ENCODE measurements at regions not wholly inside any gene's neighbourhood (a gene's known extent, or its start where the extent isn't known, plus 50 kb on each side); places are given as distances from the start of the nearest gene placed in this dataset.

- TF ChIP-seq CTCF (IDR thresholded peaks at IDR 0.05; ENCODE audit: insufficient read depth, low read length, missing control alignments) = no peak
- ChIA-PET CTCF (interaction anchor here (1.1 kb wide), 1 partner anchor 15 kb away, joined by 6 read pairs; no protein-coding TSS in a partner anchor), POLR2A (no interaction called here)
- H3K4me3 ChIP-seq (ENCODE audit: low read depth, low read length) = no peak overlapping the region
- no peak for DNase-seq (ENCODE audit: low read depth, low spot score)
These were observed 118.0 kb upstream of the SLC24A5 start for GRCh38 chr15:48002767-48003166.

DNA sequence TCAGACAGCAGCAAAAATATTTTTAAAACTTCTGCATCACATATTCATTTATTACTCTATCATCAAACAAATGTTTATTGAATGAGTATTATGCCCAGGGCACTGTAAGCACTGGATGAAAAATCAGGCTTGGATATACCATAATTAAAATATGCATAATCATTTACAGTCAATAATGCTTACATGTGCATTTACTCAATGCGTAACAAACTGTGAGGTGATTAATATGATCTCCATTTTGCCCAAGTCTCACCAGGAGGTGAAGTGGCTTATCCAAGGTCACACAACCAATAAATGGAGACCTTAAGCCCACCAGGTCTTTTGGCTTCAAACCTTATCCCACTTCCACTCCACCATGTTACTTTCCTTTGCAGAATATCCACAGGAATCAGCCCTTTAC lies 117.3 kb upstream of the SLC24A5 start:
- ChIA-PET CTCF (interaction anchor here (1.1 kb wide), 1 partner anchor 15 kb away, joined by 6 read pairs; no protein-coding TSS in a partner anchor), POLR2A (no interaction called here)
- H3K4me3 ChIP-seq (ENCODE audit: low read depth, low read length) = no peak overlapping the region
- no peak for TF ChIP-seq CTCF (IDR thresholded peaks at IDR 0.05; ENCODE audit: insufficient read depth, low read length, missing control alignments)
- DNase-seq (ENCODE audit: low read depth, low spot score) = no peak

GRCh38 chr15:48005077-48005476 lies 115.7 kb upstream of the SLC24A5 start:
- no peak overlapping the region for H3K4me3 ChIP-seq (ENCODE audit: low read depth, low read length)
- DNase-seq (ENCODE audit: low read depth, low spot score) = no peak
- ChIA-PET CTCF (interaction anchor here (0.7 kb wide), 1 partner anchor 246 kb away, joined by 3 read pairs; no protein-coding TSS in a partner anchor), POLR2A (no interaction called here)
- no peak for TF ChIP-seq CTCF (IDR thresholded peaks at IDR 0.05; ENCODE audit: insufficient read depth, low read length, missing control alignments)

DNA sequence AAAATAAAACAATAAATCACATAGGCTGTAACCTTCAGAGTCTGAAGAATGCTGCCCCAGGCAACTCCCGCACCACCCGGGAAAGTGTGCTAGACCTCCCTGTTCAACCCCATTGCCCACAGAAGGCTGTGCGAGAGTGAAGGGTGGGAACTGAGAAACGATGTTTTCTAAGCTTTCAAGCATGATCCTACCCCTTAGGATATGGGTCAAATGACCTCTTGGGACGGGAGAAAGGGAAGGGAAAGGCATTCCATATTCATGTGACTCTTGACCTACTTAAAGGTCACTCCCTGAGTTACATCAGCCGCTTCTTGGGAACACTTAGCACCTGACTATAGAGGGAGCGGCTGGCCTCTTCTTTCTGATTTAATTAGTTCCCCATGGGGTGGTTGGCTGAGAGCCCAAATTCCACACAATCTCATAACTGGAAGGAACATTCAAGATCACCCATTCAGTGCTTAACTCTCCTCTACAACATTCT lies 114.7 kb upstream of the SLC24A5 start:
- CTCF ChIA-PET = interaction anchor here (0.7 kb wide), 1 partner anchor 245 kb away, joined by 3 read pairs; no protein-coding TSS in a partner anchor
- POLR2A ChIA-PET = interaction anchor here (0.8 kb wide), 1 partner anchor 201 kb away, joined by 3 read pairs; no protein-coding TSS in a partner anchor
- TF ChIP-seq CTCF (IDR thresholded peaks at IDR 0.05; ENCODE audit: insufficient read depth, low read length, missing control alignments) = no peak
- DNase-seq (ENCODE audit: low read depth, low spot score) = no peak
- no peak overlapping the region for H3K4me3 ChIP-seq (ENCODE audit: low read depth, low read length)

DNA sequence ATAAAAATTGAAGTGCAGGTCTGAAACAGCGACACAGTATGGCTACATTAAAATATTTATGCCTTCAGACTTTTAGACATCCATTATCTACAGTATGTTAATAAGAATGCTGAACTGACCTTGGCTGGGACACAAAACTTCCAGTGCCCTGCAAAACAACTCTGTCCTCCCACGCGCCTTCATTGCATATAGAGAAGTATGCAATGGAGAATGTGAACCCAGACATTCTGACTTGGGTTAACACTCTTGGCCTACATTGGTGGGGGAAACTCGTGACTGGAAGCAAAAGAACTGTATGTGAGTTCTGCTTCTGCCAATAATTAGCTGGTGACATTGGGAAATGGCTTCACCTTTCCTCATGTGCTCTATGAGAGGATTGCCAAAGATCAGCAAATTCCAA lies 110.5 kb upstream of the SLC24A5 start:
- TF ChIP-seq CTCF (IDR thresholded peaks at IDR 0.05; ENCODE audit: insufficient read depth, low read length, missing control alignments) = no peak
- H3K4me3 ChIP-seq (ENCODE audit: low read depth, low read length) = no peak overlapping the region
- POLR2A ChIA-PET = no interaction called here
- no peak for DNase-seq (ENCODE audit: low read depth, low spot score)
- CTCF ChIA-PET = no interaction called here

GRCh38 chr15:48012191-48012590 lies 108.6 kb upstream of the SLC24A5 start:
- no peak for TF ChIP-seq CTCF (IDR thresholded peaks at IDR 0.05; ENCODE audit: insufficient read depth, low read length, missing control alignments)
- CTCF ChIA-PET = no interaction called here
- POLR2A ChIA-PET = no interaction called here
- no peak overlapping the region for H3K4me3 ChIP-seq (ENCODE audit: low read depth, low read length)
- no peak for DNase-seq (ENCODE audit: low read depth, low spot score)
